Activated T-helper 1 cell treated with anti-CD3 and anti-CD28 coated beads, Interleukin-12 subunit alpha, Interleukin-12 subunit beta, Interleukin-2, Interleukin-4 antibody, amounts not matched to agents 30 ng/mL and 10 ng/mL and 1 ng/mL, durations not matched to agents 14 hours and 24 hours and 36 hours (primary cell): ENCODE measurements at regions not wholly inside any gene's neighbourhood (a gene's known extent, or its start where the extent isn't known, plus 50 kb on each side); places are given as distances from the start of the nearest gene placed in this dataset.

Experiments used
- DNase-seq: peaks from one replicate; pipeline ENCODE4 v3.0.0; 2021; ENCODE audit warnings: low spot score
- H3K27ac Mint-ChIP-seq: one replicate; pipeline ENCODE4 v1.8.0; 2021; ENCODE audit warnings: mild to moderate bottlenecking, mixed read lengths
- H3K27me3 Mint-ChIP-seq: one replicate; pipeline ENCODE4 v1.8.0; 2022; ENCODE audit warnings: mild to moderate bottlenecking, moderate library complexity, mixed read lengths; ENCODE audit not compliant: insufficient read depth
- H3K36me3 Mint-ChIP-seq: one replicate; pipeline ENCODE4 v1.8.0; 2021; ENCODE audit warnings: low read depth, mixed read lengths
- H3K4me1 Mint-ChIP-seq: one replicate; pipeline ENCODE4 v1.8.0; 2021; ENCODE audit warnings: low read depth, mixed read lengths
- H3K4me3 Mint-ChIP-seq: one replicate; pipeline ENCODE4 v1.8.0; 2021; ENCODE audit warnings: mild to moderate bottlenecking, moderate library complexity, mixed read lengths
- H3K9me3 Mint-ChIP-seq: one replicate; pipeline ENCODE4 v1.8.0; 2021; ENCODE audit warnings: mixed read lengths
- intact Hi-C: fragments of 100-400 bp; cut with micrococcal nuclease; formaldehyde crosslinking; loops from one replicate; pipeline ENCODE4 v1.15.1; 2024

DNA sequence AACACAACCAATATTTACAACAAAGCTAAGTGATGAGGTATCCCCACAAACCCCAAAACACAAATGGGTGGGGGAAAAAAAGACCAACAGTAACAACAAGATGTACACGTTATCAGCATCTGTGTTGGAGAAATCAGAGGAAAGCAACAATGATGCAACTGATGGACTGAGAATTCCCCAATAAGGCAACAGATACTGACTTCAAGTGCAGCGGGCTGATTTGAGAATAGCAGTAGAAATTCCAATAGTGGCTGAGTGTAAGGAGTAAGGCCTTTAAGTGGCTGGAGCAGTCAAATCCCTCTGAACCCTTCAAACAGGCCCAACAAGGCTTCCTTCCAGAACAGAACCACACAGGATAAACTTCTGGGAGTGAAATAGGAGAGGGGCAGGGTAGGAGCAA lies 97.6 kb downstream of the TM2D1 start:
- intact Hi-C loops, result no loop called here
- Mint-ChIP-seq H3K4me1 (no peaks in the 10 kb centered on the region), H3K4me3 (no peak overlapping the region), H3K9me3 (no peaks in the 10 kb centered on the region), H3K27me3 (peaks cover 14% of the 10 kb centered on the region), H3K27ac (no peak overlapping the region), H3K36me3 (no peaks in the 10 kb centered on the region)
- no peak for DNase-seq

DNA sequence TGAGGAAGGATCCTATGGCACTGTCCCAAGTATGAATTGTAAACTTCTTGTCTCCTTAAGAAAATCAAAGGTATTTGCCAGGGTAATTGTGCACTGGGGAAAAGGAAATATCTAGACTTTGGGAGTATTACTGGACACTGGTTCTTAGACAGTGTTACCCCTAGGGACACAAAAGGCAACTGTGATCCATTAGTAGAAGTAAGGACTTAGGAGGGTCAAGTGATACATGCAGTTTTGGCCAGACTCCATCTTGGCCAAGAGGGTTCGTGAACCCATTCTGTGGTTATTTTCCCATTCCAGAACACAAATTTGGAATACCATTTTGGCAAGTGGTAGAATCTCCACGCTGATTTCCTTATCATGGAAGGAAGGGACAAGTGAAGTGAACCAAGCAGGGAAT lies 98.1 kb downstream of the TM2D1 start:
- Mint-ChIP-seq H3K4me1 (no peaks in the 10 kb centered on the region), H3K36me3 (no peaks in the 10 kb centered on the region), H3K4me3 (no peak overlapping the region), H3K27ac (no peak overlapping the region), H3K27me3 (peaks cover 13% of the 10 kb centered on the region), H3K9me3 (no peaks in the 10 kb centered on the region)
- intact Hi-C loops, result no loop called here
- no peak for DNase-seq

DNA sequence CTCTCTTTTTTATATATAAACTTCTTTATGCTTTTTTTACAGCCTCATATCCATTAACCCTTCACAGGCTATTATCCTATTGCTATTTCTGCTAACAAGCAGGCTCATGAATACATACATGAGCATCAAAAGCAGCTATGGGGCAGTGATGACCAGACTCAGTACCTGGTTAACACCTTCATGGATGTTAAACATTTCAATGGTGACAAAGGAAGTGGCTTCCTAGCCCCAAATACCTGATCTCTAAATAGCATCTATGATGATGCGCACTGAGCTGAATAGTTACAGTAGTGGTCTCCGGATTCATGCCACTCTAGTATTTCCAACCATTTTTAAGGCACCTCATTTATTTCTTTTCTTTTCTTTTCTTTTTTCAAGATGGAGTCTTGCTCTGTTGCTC lies 101.1 kb downstream of the TM2D1 start:
- intact Hi-C loops, result no loop called here

DNA sequence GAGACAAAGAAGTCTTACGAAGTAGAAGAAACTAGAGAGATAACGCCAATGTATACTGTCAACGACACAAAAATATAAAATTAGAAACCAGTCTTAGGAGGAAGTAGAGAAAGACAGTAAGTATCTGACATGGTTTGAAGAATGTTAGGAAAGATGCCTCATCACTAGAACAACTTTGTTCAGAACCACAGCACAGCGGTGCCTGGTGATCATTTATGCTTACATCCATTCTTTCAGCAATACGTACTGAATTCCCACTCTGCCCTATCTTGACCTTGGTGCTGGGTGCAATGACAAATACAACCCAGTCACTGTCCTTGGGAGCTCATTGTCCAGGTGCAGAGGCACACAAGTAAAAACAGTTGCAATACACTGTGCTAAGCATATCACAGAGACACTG lies 104.4 kb downstream of the TM2D1 start:
- Mint-ChIP-seq H3K9me3 (no peaks in the 10 kb centered on the region), H3K27me3 (peaks cover 8% of the 10 kb centered on the region), H3K4me1 (no peaks in the 10 kb centered on the region), H3K4me3 (no peak overlapping the region), H3K27ac (no peak overlapping the region), H3K36me3 (no peaks in the 10 kb centered on the region)
- no peak for DNase-seq
- intact Hi-C loops, result no loop called here

More for the DNA sequence above, 101.1 kb downstream of the TM2D1 start:
- Mint-ChIP-seq H3K4me3 (no peak overlapping the region), H3K27me3 (peaks cover 10% of the 10 kb centered on the region), H3K27ac (no peak overlapping the region), H3K4me1 (no peaks in the 10 kb centered on the region), H3K36me3 (no peaks in the 10 kb centered on the region), H3K9me3 (no peaks in the 10 kb centered on the region)
- DNase-seq, result no peak

DNA sequence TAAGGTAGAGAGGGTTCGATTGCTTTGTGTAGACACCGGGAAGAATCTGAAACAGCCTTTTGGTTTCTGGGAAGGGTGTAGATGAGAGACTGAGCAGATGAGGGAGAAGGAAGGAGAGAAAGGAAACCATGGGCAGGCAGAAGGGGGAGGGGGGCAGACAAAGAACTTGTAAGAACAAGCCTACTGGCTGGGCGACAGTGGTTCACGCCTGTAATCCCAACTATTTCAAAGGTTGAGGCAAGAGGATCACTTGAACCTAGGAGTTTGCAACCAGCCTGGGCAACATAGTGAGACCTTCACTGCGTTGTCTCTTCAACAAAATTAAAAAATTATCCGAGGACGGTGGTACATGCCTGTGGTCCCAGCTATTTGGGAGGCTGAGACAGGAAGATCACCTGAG lies 106.2 kb downstream of the TM2D1 start:
- H3K4me3 Mint-ChIP-seq, result no peak overlapping the region
- no peak for DNase-seq
- peaks cover 5% of the 10 kb centered on the region for H3K27me3 Mint-ChIP-seq
- intact Hi-C loops, result no loop called here
- no peaks in the 10 kb centered on the region for H3K4me1 Mint-ChIP-seq
- H3K27ac Mint-ChIP-seq, result no peak overlapping the region
- H3K36me3 Mint-ChIP-seq, result no peaks in the 10 kb centered on the region
- H3K9me3 Mint-ChIP-seq, result no peaks in the 10 kb centered on the region

DNA sequence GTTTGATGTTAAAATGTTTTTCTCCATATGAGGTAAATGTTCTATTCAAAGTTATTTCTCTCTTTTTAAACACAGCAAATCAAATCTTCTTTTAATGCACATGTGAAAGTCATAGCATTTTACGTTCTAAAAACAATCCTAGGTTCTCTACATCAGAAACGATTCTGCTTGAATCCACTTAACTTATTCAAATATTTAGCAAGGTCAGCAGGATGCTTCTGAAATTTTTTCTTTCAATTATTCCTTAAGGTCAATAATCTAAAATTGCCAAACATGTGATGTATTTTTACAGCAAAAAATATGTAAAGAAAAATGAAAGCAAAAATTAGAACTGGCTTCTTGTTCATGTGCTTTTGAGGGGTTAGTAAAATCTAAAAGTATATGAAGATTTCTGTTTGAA lies 106.7 kb downstream of the TM2D1 start:
- Mint-ChIP-seq H3K9me3 (no peaks in the 10 kb centered on the region), H3K4me3 (no peak overlapping the region), H3K27me3 (peaks cover 5% of the 10 kb centered on the region), H3K27ac (no peak overlapping the region), H3K4me1 (no peaks in the 10 kb centered on the region), H3K36me3 (no peaks in the 10 kb centered on the region)
- intact Hi-C loops, result no loop called here
- DNase-seq, result no peak

DNA sequence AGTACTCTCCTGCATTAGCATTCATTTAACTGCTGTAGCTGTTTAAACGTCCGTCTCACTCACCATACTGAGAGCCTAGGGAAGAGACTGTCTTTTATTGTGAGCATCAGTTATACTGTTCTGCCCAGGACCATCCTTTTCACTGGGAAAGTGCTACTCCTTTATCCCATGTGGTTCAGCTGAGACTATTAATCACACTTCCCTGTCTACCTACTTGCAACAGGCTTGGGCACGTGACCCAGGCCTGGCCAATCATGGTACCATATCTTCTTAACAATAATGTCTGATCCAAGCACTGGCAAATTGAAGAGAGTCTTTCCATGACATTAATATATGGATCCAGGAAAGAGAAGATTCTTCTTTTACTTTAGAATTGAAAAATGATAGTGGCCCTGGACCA lies 108.1 kb downstream of the TM2D1 start:
- H3K9me3 Mint-ChIP-seq, result no peaks in the 10 kb centered on the region
- H3K27me3 Mint-ChIP-seq, result peaks cover 5% of the 10 kb centered on the region
- no peaks in the 10 kb centered on the region for H3K36me3 Mint-ChIP-seq
- H3K4me3 Mint-ChIP-seq, result no peak overlapping the region
- no peaks in the 10 kb centered on the region for H3K4me1 Mint-ChIP-seq
- H3K27ac Mint-ChIP-seq, result no peak overlapping the region
- intact Hi-C loops, result no loop called here
- DNase-seq, result no peak

DNA sequence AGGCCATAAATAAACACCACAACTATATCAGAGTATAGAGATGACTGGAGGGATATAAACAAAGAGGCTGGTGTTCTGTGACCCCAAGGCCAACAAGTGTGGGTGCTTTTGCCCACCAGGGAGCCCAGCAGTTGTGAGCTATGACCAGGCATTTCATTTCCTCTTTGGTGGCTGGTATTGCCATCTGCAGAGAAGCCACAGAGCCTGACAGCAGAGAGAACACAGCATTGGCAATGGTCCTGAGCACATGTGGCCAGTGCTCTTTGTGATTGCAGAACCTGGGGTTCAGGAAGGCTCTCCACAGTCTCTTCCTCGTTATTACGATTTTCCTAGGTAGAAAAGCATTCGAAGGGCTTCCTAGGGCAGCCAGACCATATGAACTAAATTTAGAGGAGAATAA lies 112.3 kb downstream of the TM2D1 start:
- H3K9me3 Mint-ChIP-seq, result no peaks in the 10 kb centered on the region
- peaks cover 5% of the 10 kb centered on the region for H3K27me3 Mint-ChIP-seq
- no peak overlapping the region for H3K27ac Mint-ChIP-seq
- H3K4me1 Mint-ChIP-seq, result no peaks in the 10 kb centered on the region
- DNase-seq, result no peak
- no peaks in the 10 kb centered on the region for H3K36me3 Mint-ChIP-seq
- H3K4me3 Mint-ChIP-seq, result no peak overlapping the region
- intact Hi-C loops, result no loop called here

DNA sequence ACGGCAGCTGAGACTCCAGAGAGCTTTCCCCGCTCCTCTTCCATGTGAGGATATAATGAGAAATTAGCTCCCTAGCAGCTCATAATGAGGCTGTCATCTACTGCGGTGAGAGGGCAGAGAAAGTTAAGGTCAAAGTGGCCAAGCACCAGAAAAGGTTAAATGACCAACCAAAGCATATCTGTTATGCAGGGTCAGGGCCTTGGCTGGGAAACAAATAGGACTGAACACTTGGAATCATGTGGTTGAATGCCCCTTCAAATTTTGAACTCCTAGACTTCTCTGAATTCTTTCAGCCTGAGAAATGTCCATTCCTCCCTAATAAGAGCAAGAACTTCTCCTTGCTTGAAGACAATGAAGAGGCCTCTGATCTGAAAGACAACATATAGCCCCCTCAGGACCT lies 115.9 kb downstream of the TM2D1 start:
- H3K27me3 Mint-ChIP-seq, result peaks cover 4% of the 10 kb centered on the region

DNA sequence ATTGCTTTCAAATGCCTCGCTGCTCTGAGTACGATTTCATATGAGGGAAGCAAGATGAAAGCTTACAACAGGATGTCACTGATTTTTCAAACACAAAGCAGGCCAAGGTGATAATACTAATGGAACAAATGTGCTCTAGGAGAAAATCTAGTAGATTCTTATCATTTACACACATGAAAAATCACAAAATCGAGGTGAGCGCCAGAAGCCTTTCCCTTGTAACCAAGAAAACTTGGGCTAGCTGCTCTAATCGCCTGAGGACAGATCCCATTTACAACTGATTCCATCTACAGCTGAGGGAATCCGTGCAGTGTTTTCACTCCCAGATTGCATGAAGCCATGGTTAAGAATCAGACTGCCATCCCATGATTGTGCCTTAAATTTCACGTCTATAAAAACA lies 117.5 kb downstream of the TM2D1 start:
- no peaks in the 10 kb centered on the region for H3K4me1 Mint-ChIP-seq
- intact Hi-C loops, result no loop called here
- no peaks in the 10 kb centered on the region for H3K36me3 Mint-ChIP-seq
- DNase-seq, result no peak
- no peak overlapping the region for H3K4me3 Mint-ChIP-seq
- H3K27ac Mint-ChIP-seq, result no peak overlapping the region
- H3K9me3 Mint-ChIP-seq, result no peaks in the 10 kb centered on the region
- H3K27me3 Mint-ChIP-seq, result peaks cover 4% of the 10 kb centered on the region

More for the DNA sequence above, 115.9 kb downstream of the TM2D1 start:
- no peak for DNase-seq
- intact Hi-C loops, result no loop called here
- no peak overlapping the region for H3K4me3 Mint-ChIP-seq
- no peak overlapping the region for H3K27ac Mint-ChIP-seq
- H3K4me1 Mint-ChIP-seq, result no peaks in the 10 kb centered on the region
- no peaks in the 10 kb centered on the region for H3K36me3 Mint-ChIP-seq
- no peaks in the 10 kb centered on the region for H3K9me3 Mint-ChIP-seq

DNA sequence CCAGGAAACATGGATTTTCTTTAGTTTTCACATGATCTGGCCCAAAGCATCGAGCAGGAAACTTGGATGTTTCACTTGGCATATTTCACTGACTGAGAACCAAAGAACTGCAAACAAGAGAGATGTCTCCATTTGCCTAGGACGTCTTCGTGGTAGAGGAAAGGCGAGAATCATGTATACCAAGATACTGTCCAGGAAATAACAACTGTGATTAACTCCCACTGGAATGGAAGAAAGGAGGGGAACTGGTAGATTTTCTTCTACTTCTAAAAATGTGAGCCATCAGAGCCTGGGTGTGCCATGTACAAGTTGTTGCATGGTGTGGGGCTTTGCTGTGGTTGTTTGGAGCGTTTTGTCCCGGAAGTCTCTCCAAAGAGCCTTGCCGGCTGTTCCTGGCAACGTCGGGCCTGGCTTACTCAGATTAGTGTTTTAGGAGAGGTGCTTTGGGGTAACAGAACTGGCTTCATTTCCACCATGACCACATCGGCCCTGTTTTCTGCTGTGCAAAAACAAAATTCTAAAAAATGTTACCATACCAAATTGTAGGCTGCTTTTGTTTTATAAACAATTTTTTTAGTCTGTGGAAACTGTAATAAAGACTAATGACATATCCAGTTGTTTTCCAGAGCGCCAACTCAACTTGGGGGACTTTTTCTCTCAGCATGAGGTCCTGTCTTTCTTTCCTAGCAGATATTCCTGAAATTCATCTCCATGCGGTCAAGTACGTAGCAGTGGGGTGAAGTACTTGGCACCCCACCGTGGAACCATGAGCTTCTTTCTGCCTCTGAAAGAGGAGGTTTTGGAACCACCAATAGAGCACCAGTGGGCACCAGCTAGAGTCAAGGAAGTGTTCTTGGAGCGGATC lies 118.3 kb downstream of the TM2D1 start:
- peaks cover 4% of the 10 kb centered on the region for H3K27me3 Mint-ChIP-seq
- intact Hi-C loops, result no loop called here
- DNase-seq, result no peak

DNA sequence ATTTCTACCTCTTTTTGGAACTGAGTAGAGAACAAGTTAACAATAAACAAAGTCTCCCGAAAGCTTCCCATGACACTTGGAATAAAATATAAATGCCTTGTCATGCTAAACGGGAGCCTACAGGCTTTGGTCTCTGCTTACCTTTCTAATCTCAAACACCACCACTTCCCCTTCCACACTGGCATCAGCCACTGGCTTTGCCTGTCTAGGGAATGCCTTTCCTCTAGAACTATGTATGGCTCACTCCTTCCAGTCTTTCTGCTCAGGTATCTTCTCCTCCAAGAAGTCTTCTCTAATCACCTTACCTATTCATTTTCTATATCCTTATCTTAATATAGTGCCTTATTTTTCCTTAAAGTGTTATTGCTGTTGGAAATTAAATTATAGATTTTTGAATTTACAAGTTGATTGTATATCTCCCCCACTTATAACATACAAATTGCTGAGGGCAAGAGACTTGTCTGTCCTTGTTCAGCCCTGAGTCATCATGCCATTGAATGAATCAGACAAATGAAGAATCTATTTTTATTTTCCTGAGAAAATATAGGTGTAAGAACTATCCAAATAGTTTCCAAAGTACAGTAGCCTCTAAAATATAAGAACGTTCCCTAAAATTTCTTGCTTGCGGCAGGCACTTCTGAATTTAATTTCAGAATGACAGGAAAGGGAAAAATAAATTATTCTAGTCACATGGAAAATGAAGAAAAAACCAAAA lies 119.2 kb downstream of the TM2D1 start:
- DNase-seq, result no peak
- Mint-ChIP-seq H3K27ac (no peak overlapping the region), H3K4me3 (no peak overlapping the region), H3K36me3 (no peaks in the 10 kb centered on the region), H3K9me3 (no peaks in the 10 kb centered on the region), H3K4me1 (no peaks in the 10 kb centered on the region), H3K27me3 (peaks cover 2% of the 10 kb centered on the region)
- intact Hi-C loops, result no loop called here

More for the DNA sequence above, 118.3 kb downstream of the TM2D1 start:
- Mint-ChIP-seq H3K36me3 (no peaks in the 10 kb centered on the region), H3K4me3 (no peak overlapping the region), H3K4me1 (no peaks in the 10 kb centered on the region), H3K27ac (no peak overlapping the region), H3K9me3 (no peaks in the 10 kb centered on the region)

DNA sequence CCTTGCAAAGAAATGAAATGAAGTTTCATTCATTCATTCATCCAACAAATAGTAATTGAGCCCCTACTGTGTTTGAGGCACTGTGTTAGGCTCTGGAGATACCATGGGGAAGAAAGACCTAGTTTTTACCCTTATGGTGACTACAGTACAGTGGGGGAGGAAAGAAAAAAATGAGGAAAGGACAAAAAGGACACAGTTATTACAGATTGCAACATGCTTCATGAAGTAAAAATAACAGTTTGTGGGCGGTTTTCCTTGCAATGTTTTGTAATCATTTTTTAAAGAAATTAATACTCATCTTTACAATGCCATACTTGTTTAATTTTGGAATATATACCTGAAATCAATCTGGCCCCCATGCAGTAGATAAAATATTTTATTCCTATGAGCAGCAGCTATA lies 120.3 kb downstream of the TM2D1 start:
- DNase-seq, result no peak
- intact Hi-C loops, result no loop called here
- H3K9me3 Mint-ChIP-seq, result no peaks in the 10 kb centered on the region
- H3K36me3 Mint-ChIP-seq, result no peaks in the 10 kb centered on the region
- peaks cover 2% of the 10 kb centered on the region for H3K27me3 Mint-ChIP-seq
- no peaks in the 10 kb centered on the region for H3K4me1 Mint-ChIP-seq
- no peak overlapping the region for H3K4me3 Mint-ChIP-seq
- no peak overlapping the region for H3K27ac Mint-ChIP-seq
